ENCODE measurements at regions not wholly inside any gene's neighbourhood (a gene's known extent, or its start where the extent isn't known, plus 50 kb on each side); places are given as distances from the start of the nearest gene placed in this dataset.

GRCh38 chrX:13115146-13115855, 70.9 kb upstream of the FAM9C start:
- no peak for TF ChIP-seq CTCF (conservative IDR thresholded peaks at IDR 0.05; ENCODE audit: low read depth, low read length)
- no peak for TF ChIP-seq EZH2phosphoT487 (IDR thresholded peaks at IDR 0.05; ENCODE audit: borderline replicate concordance, low read length)

Data from PC-3 (cell line).